ENCODE measurements at regions not wholly inside any gene's neighbourhood (a gene's known extent, or its start where the extent isn't known, plus 50 kb on each side); places are given as distances from the start of the nearest gene placed in this dataset.
A peak's percentile ranks its signal among the peaks of the same experiment; 100 is the strongest.

DNA sequence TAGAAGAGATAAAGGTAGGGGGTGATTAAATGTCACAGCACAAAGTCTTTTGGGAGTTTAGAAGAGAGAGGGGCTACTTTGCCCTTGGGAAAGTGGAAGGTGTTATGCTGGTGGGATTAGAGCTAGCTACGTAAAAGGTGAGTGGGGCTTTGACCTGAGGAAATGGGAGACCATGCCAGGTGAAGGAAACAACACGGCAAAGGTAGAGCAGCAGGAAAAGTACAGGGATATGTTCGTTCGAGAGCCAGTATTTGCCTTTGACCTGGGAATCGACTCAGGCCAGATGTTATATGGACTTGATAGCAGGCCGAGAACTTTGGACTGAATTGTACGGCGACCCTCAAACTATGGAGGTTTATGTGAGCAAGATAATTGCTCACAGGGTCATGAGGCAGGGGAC is 55.7 kb upstream of the ACKR3 start:
- Histone ChIP-seq H3K27ac (ENCODE audit: low read depth, low read length, poor library complexity, severe bottlenecking) (no peak overlapping the region), H3K4me1 (ENCODE audit: insufficient read depth, low read length, poor library complexity, severe bottlenecking) (peaks cover 20% of the 10 kb centered on the region), H3K79me2 (ENCODE audit: insufficient read depth, low read depth, low read length) (no peaks in the 10 kb centered on the region), H3K36me3 (ENCODE audit: insufficient read depth, low read length) (no peaks in the 10 kb centered on the region), H4K20me1 (ENCODE audit: insufficient read depth, low read length) (no peaks in the 10 kb centered on the region), H3K4me3 (ENCODE audit: low read depth, low read length, poor library complexity, severe bottlenecking) (no peak overlapping the region), H2AFZ (ENCODE audit: low read length) (no peak overlapping the region), H3K9me2 (ENCODE audit: insufficient read depth, low read length) (no peaks in the 10 kb centered on the region), H3K4me2 (ENCODE audit: low read length) (no peak overlapping the region), H3K9me3 (ENCODE audit: low read length) (no peaks in the 10 kb centered on the region)
- no TSS peak for BruUV-seq (replicated peaks)
- intact Hi-C loops (cut with micrococcal nuclease; ENCODE audit: unreplicated experiment), result loop anchor here (1.0 to 5.0 kb wide), 3 partner anchors 55 to 546 kb away; partner anchors contain the start of gene ACKR3
- ChIA-PET POLR2A (interaction anchor here (1.6 to 4.8 kb wide), 2 partner anchors 32 to 56 kb away, joined by 3 to 28 read pairs; partner anchors contain the start of gene ACKR3), CTCF (ENCODE audit: unreplicated experiment) (interaction anchor here (4.0 kb wide), 1 partner anchor 56 kb away, joined by 45 read pairs; the partner anchor contains the start of gene ACKR3)
- no peak for TF ChIP-seq EZH2phosphoT487 (IDR thresholded peaks at IDR 0.05; ENCODE audit: borderline replicate concordance, low read depth, low read length)
- TF ChIP-seq, protein P1, sequence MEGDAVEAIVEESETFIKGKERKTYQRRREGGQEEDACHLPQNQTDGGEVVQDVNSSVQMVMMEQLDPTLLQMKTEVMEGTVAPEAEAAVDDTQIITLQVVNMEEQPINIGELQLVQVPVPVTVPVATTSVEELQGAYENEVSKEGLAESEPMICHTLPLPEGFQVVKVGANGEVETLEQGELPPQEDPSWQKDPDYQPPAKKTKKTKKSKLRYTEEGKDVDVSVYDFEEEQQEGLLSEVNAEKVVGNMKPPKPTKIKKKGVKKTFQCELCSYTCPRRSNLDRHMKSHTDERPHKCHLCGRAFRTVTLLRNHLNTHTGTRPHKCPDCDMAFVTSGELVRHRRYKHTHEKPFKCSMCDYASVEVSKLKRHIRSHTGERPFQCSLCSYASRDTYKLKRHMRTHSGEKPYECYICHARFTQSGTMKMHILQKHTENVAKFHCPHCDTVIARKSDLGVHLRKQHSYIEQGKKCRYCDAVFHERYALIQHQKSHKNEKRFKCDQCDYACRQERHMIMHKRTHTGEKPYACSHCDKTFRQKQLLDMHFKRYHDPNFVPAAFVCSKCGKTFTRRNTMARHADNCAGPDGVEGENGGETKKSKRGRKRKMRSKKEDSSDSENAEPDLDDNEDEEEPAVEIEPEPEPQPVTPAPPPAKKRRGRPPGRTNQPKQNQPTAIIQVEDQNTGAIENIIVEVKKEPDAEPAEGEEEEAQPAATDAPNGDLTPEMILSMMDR (conservative IDR thresholded peaks at IDR 0.05; ENCODE audit: low read length), result no peak
- DNase-seq (ENCODE audit: low spot score), result no peak

DNA sequence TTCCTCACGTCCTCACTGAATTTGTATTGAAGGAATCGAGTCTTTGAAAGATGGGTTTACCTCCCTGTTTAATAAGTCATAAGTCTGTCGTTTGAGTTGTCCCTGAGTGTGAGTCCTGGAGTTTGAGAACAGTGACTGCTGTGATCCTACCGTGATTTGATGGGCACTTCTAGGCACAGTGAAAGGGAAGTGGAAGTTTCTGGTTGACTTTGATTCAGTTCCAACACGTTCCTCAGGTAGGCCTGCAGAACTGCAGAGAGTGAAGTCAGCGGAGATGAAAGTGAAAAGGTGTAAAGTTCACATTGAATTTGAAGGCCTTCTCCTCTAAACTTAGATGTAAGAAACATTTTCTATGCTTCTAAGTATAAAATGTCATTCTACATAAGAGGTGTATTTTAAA is 52.9 kb upstream of the ACKR3 start:
- Histone ChIP-seq H3K9me2 (ENCODE audit: insufficient read depth, low read length) (no peaks in the 10 kb centered on the region), H3K4me3 (ENCODE audit: low read depth, low read length, poor library complexity, severe bottlenecking) (no peak overlapping the region), H4K20me1 (ENCODE audit: insufficient read depth, low read length) (no peaks in the 10 kb centered on the region), H3K36me3 (ENCODE audit: insufficient read depth, low read length) (no peaks in the 10 kb centered on the region), H3K79me2 (ENCODE audit: insufficient read depth, low read depth, low read length) (no peaks in the 10 kb centered on the region), H3K4me2 (ENCODE audit: low read length) (no peak overlapping the region), H3K9me3 (ENCODE audit: low read length) (no peaks in the 10 kb centered on the region), H2AFZ (ENCODE audit: low read length) (no peak overlapping the region; the same call in 1 of the 2 replicates), H3K27ac (ENCODE audit: low read depth, low read length, poor library complexity, severe bottlenecking) (no peak overlapping the region), H3K4me1 (ENCODE audit: insufficient read depth, low read length, poor library complexity, severe bottlenecking) (peaks cover 25% of the 10 kb centered on the region)
- ChIA-PET POLR2A (no interaction called here), CTCF (ENCODE audit: unreplicated experiment) (no interaction called here)
- DNase-seq (ENCODE audit: low spot score), result no peak
- no TSS peak for BruUV-seq (replicated peaks)
- intact Hi-C loops (cut with micrococcal nuclease; ENCODE audit: unreplicated experiment), result no loop called here
- TF ChIP-seq EZH2phosphoT487 (IDR thresholded peaks at IDR 0.05; ENCODE audit: borderline replicate concordance, low read depth, low read length), result no peak
- TF ChIP-seq, protein P1 (conservative IDR thresholded peaks at IDR 0.05; ENCODE audit: low read length), result no peak

DNA sequence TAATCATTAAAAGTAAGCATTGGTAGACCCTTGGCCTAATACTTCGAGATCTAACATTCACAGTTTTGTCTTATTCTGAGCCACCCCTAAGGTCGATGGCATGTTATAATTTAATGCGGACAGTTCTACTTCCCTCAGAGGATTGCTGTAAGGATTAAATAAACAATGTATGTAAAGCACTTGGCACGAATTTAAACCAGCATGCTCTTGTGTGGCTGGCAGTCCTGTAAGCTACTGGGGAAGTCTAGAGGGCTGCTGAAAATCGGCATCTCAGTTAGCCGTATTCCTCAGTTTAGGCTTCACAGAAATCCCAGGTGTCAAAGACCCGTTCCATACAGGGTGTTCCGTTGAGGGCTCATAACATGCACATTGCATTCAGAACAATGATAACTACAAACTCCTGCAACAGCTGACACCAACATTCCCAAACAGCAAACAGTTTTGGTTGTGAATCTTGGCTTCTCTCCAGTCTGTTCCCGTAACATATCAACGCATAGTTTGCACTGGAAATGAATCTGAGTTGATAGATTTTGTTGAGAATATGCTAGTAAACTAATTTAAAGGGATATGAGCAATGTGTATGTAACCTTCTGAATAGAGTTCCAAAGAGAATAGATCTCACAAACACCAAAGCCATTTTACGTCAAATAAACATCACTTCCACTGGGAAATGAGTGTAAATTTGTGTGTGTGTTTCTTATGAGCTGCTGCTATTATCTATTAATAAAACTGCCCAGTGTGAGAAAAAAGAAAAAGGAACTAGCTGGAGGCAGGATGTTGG is 52.2 kb upstream of the ACKR3 start:
- Histone ChIP-seq H3K9me2 (ENCODE audit: insufficient read depth, low read length) (no peaks in the 10 kb centered on the region), H3K36me3 (ENCODE audit: insufficient read depth, low read length) (no peaks in the 10 kb centered on the region), H2AFZ (ENCODE audit: low read length) (peak overlapping the region; percentile 19; the same call in 1 of the 2 replicates), H3K4me2 (ENCODE audit: low read length) (peak overlapping the region; percentile 50), H4K20me1 (ENCODE audit: insufficient read depth, low read length) (no peaks in the 10 kb centered on the region), H3K9me3 (ENCODE audit: low read length) (no peaks in the 10 kb centered on the region), H3K4me1 (ENCODE audit: insufficient read depth, low read length, poor library complexity, severe bottlenecking) (peaks cover 25% of the 10 kb centered on the region), H3K4me3 (ENCODE audit: low read depth, low read length, poor library complexity, severe bottlenecking) (no peak overlapping the region), H3K79me2 (ENCODE audit: insufficient read depth, low read depth, low read length) (no peaks in the 10 kb centered on the region), H3K27ac (ENCODE audit: low read depth, low read length, poor library complexity, severe bottlenecking) (no peak overlapping the region)
- CTCF ChIA-PET (ENCODE audit: unreplicated experiment), result no interaction called here
- DNase-seq (ENCODE audit: low spot score), result no peak
- no peak for TF ChIP-seq EZH2phosphoT487 (IDR thresholded peaks at IDR 0.05; ENCODE audit: borderline replicate concordance, low read depth, low read length)
- TF ChIP-seq, protein P1 (conservative IDR thresholded peaks at IDR 0.05; ENCODE audit: low read length), result no peak
- intact Hi-C loops (cut with micrococcal nuclease; ENCODE audit: unreplicated experiment), result no loop called here
- POLR2A ChIA-PET, result interaction anchor here (0.6 to 1.5 kb wide), 2 partner anchors 12 to 15 kb away, joined by 3 to 4 read pairs; no protein-coding TSS in a partner anchor
- BruUV-seq (replicated peaks), result no TSS peak

Data from OCI-LY7 (cell line).